ENCODE measurements at regions not wholly inside any gene's neighbourhood (a gene's known extent, or its start where the extent isn't known, plus 50 kb on each side); places are given as distances from the start of the nearest gene placed in this dataset.

DNA sequence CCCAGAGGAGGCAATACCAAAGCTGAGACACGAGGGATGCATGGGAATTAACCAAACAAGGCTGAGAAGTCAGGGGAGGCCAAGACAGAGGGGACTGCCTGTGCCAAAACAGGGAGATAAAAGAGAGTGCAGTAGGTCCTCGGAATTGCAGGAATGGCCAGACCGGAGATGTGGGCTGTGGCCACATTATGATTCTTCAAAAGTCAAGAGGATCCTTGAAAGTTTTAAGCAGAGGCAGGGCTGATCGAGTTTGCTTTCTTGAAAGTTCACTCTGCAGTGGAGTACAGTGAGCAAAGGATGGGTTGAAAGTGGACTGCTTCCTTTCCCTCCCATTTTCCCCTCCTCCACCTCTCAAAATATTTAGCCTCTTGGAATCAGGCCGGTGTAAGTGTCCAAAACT lies 73.9 kb upstream of the ADAMTS9 start:
- DNase-seq (ENCODE audit: low spot score) = no peak
- intact Hi-C loops (cut with DNase I) = no loop called here

DNA sequence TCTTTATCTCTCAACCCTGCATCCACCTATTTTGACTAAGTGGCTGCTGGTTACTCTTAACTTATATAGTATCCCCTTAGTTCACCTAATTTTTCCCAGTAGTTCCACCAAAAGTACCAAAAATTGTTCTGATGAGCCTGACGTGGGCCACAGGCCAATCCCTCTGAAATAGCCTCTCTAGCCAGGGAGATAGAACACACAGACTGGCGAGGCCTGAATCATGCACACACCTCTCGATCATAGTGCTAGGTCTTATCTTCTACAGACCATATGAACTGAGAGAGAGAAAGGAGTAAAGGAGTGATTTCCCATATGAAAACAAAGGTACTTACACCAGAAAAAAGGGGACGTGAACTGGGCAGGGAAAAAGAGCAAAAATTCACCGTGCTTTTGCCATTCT lies 72.5 kb upstream of the ADAMTS9 start:
- no peak for DNase-seq (ENCODE audit: low spot score)
- intact Hi-C loops (cut with DNase I) = no loop called here

DNA sequence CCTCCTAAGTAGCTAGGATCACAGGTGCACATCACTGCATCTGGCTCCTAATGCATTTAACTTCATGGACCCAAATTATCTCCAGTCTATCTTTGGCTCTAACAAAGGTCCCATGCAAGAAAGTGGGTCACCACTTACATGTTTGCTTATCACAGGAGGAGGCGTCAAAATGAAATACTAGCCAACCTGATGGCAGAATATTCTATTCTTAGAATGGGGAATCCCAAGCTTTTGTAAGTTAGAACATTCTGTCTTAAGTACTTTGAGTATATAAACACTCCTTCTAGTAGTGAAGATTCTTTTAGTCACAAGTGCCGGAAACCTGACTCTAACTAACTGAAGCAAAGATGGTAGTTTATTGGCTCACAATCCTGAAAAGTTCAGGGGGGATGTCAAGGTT lies 72.0 kb upstream of the ADAMTS9 start:
- no peak for DNase-seq (ENCODE audit: low spot score)
- intact Hi-C loops (cut with DNase I) = no loop called here

DNA sequence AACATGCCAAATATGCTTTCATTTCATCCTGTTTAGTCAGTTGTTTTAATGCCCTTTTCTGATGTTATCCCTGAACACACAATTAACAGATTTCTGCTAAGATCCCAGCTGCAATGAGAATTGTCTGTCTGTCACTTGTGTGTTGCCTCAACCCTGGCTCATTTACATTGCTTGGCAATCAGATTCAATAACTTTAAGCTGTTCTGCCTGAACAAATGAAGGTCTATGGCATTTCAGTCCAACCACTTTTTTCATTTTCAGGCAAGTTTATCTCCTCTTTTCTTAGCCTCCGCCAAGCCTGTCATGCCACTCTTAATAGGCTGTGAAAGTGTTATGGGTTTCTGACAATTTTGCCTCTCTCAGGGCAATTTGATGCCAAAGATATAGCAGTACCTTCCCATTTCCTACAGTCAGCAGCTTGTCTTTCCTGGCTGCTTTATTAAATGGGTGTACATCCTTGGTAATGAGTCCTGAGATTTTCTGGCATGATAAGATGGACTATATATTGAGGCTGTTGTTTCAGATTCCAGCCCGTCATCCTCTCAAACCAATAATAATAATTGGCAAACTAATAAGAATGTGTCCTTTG lies 68.7 kb upstream of the ADAMTS9 start:
- intact Hi-C loops (cut with DNase I) = no loop called here
- no peak for DNase-seq (ENCODE audit: low spot score)

DNA sequence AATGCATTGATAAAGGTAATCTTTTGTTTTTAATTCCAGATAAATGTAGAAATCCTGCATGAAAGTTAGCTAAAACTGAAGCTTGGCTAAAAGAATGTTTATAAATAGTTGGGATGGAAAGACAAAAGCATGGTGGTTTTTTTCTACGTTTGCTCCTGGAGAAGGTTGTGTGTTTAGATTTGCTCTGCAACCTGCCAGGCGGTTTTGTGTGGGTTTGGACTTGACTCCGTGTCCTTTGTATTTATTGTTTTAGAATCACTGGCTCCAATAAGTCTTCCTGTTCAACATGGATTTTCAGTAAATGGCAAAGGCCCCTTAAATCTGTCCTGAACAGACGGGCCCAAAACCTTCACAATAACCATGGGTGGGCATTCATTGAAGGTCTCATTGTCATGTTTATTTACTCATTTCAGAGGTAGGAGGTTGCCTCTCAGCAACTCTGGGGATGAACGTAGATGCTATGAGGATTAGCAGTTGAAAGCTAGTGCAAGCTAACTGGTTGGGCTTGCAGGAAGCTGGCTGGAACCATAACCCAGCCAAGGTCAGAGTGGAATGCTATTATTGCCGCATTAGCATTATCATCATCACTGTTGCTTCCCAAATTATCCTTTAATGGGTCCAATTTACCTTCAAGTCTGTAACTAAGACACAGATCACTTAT lies 60.6 kb upstream of the ADAMTS9 start:
- intact Hi-C loops (cut with DNase I) = no loop called here
- DNase-seq (ENCODE audit: low spot score) = no peak

DNA sequence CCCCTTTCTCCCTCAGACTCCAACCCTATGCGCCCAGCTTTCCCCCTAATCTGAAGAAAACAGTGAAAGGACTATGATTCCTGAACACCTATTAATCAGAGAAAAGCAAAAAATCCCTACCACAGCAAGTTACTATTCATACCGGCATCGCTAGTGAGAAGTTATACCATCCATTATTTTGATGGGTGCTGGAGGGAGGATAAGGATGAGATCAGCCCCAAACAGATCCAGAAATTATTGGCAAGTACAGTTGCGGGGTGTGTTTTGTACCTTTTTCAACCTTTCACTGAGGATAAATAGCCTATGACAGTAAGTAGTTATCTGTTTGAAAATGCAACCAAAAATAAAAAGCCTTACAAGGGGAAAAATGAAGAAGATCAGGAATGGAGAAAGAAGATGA lies 59.9 kb upstream of the ADAMTS9 start:
- DNase-seq (ENCODE audit: low spot score) = no peak
- intact Hi-C loops (cut with DNase I) = no loop called here

DNA sequence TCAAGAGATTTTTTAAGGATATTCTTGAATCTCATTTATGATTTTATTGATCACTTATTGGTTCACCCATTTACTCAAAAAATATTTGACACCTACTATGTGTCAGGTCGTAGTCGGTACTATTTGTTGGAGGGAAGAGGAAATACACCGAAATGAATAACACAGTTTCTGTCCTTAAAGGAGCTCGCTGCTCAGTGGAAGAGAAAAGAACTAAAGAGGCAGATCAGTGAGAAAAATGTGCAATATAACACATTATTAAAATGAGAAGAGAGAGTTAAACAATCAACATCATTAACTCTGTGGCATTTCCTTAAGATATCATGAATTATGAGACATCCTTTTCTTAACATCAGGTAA lies 56.1 kb upstream of the ADAMTS9 start:
- intact Hi-C loops (cut with DNase I) = no loop called here
- no peak for DNase-seq (ENCODE audit: low spot score)

DNA sequence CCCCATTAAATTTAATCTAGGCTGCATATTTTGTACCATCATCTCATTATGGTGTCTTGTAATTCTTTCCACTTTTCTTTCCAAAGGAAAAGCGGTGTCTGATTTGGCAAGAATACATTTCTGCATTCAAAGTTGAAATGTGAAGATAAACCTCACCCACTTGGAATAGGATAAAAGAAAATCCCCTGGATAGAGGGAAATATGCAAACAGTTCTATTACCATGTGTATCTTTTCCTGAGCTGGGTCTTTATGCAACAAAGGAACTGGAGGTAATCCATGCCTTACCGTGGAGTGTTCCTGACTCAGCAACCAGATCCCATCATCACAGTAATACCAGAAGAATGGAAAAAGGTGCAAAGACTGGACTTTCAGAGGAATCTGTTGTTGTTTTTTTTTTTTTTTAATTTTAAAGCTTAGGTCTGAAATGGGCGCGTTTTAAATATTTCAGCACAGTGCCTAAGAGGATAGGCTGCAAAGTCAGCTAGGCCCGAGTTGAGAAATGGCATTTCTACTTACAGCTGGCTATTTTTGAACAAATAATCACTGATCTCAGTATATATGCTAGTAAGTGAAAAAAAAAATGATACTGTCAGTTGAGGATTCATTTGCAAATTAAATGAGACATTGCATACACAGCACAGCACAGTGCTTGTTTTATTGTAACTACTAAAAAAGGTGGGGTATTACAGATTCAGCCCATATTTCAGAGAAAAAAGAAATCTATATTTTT lies 55.5 kb upstream of the ADAMTS9 start:
- DNase-seq (ENCODE audit: low spot score) = no peak
- intact Hi-C loops (cut with DNase I) = no loop called here

DNA sequence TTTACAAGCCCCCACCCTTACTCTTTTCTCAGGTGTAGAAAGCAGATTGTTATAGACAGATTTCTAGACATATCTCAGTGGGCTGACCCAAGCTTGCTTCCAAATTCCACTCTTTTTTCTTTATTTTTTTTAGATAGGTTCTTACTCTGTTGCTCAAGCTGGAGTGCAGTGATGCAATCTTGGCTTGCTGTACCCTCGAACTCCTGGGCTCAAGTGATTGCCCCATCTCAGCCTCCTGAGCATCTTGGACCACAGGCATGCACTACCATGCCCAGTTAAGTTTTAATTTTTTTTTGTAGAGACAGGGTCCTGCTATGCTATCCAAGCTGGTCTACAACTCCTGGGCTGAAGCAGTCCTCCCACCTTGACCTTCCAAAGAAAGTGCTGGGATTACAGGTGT lies 53.5 kb upstream of the ADAMTS9 start:
- no peak for DNase-seq (ENCODE audit: low spot score)
- intact Hi-C loops (cut with DNase I) = no loop called here

DNA sequence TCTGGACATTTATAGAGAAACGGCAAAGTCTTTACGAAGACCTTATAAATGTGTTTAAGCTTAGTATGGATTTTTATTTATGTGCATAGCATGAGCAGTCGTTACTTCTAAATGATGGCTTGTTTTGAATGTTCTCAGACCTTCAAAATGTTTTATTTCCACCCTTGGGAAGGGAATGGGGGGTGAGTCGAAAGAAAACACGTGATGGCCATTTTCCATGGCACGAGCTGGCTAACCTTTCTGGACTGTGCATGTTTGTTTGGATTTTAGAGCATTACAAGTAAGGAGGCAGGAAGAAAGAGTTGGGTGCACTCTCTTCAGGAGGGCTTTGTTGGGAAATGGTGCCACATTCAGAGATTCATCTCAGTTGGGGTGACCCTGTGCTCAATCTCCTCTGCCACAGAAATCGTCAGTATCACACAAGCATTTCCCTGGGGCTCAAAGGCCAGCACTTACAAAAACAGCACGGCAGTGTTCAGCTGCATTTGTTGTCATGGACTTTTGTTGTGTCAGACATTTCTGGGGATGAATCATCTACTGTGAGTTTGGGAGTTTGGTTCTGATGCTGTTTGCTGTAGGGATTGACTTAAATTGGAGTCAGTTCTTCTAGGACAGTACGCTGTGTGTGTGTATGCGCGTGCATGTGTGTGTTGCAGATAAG lies 52.3 kb upstream of the ADAMTS9 start:
- no peak for DNase-seq (ENCODE audit: low spot score)
- intact Hi-C loops (cut with DNase I) = no loop called here
